Sciatic nerve (tissue), 2 donors: ENCODE measurements at regions not wholly inside any gene's neighbourhood (a gene's known extent, or its start where the extent isn't known, plus 50 kb on each side); places are given as distances from the start of the nearest gene placed in this dataset.

Source experiments
- ATAC-seq: fragments of 200-7000 bp; cut with Tn5 transposase; one replicate; pipeline ENCODE4 v1.9.1; 2020; ENCODE audit warnings: mild to moderate bottlenecking, moderate library complexity
- DNase-seq: peaks from one replicate; pipeline ENCODE4 v3.0.0-alpha.2; 2020; ENCODE audit warnings: low spot score
- intact Hi-C: fragments of 100-400 bp; cut with DNase I; formaldehyde crosslinking; loops from one replicate; pipeline ENCODE4 v1.14.2; 2022
- donor health status: DM: no; HTN: no; CAD: no.
- donor health status: DM: no; HTN: no; CAD: no.

- DNase-seq: no peak
- intact Hi-C loops: no loop called here
- ATAC-seq: no peak
Measured at GRCh38 chr1:239804266-239804665, 287.4 kb upstream of the FMN2 start.

GRCh38 chr1:239805042-239805441, 286.6 kb upstream of the FMN2 start:
- ATAC-seq (no peak), DNase-seq (no peak)
- intact Hi-C loops: no loop called here

GRCh38 chr1:239805851-239806772, 285.6 kb upstream of the FMN2 start:
- DNase-seq (no peak), ATAC-seq (no peak)
- intact Hi-C loops: no loop called here

- DNase-seq: no peak
- no peak for ATAC-seq
- intact Hi-C loops: no loop called here
Measured at GRCh38 chr1:239806897-239807296, 284.8 kb upstream of the FMN2 start.

GRCh38 chr1:239807361-239807760, 284.3 kb upstream of the FMN2 start:
- ATAC-seq (no peak), DNase-seq (no peak)
- intact Hi-C loops: no loop called here

GRCh38 chr1:239810061-239810481, 281.6 kb upstream of the FMN2 start:
- intact Hi-C loops: no loop called here
- ATAC-seq (peak; percentile 62), DNase-seq (no peak)

- DNase-seq (no peak), ATAC-seq (no peak)
- intact Hi-C loops: no loop called here
Measured at GRCh38 chr1:239811211-239811885, 280.3 kb upstream of the FMN2 start.

GRCh38 chr1:239812580-239812979, 279.1 kb upstream of the FMN2 start:
- DNase-seq: no peak
- no peak for ATAC-seq
- intact Hi-C loops: no loop called here

GRCh38 chr1:239814306-239814881, 277.3 kb upstream of the FMN2 start:
- intact Hi-C loops: no loop called here
- DNase-seq (no peak), ATAC-seq (no peak)

- no peak for ATAC-seq
- no peak for DNase-seq
- intact Hi-C loops: no loop called here
Measured at GRCh38 chr1:239815074-239815473, 276.6 kb upstream of the FMN2 start.

- intact Hi-C loops: no loop called here
Measured at GRCh38 chr1:239816081-239816782, 275.5 kb upstream of the FMN2 start.

GRCh38 chr1:239817276-239817675, 274.4 kb upstream of the FMN2 start:
- ATAC-seq (no peak), DNase-seq (no peak)
- intact Hi-C loops: no loop called here

More at GRCh38 chr1:239816081-239816782, 275.5 kb upstream of the FMN2 start:
- DNase-seq (peak; percentile 57), ATAC-seq (peak; percentile 52)

GRCh38 chr1:239817801-239818200, 273.9 kb upstream of the FMN2 start:
- no peak for ATAC-seq
- intact Hi-C loops: no loop called here
- DNase-seq: no peak

- no peak for DNase-seq
- ATAC-seq: no peak
- intact Hi-C loops: no loop called here
Measured at GRCh38 chr1:239819096-239819495, 272.6 kb upstream of the FMN2 start.

GRCh38 chr1:239819756-239820250, 271.9 kb upstream of the FMN2 start:
- DNase-seq (no peak), ATAC-seq (no peak)
- intact Hi-C loops: no loop called here

- ATAC-seq (no peak), DNase-seq (no peak)
- intact Hi-C loops: no loop called here
Measured at GRCh38 chr1:239823852-239824251, 267.8 kb upstream of the FMN2 start.

- no peak for DNase-seq
- no peak for ATAC-seq
- intact Hi-C loops: no loop called here
Measured at GRCh38 chr1:239826211-239826610, 265.5 kb upstream of the FMN2 start.

- ATAC-seq (no peak), DNase-seq (no peak)
- intact Hi-C loops: no loop called here
Measured at GRCh38 chr1:239826736-239827135, 264.9 kb upstream of the FMN2 start.

GRCh38 chr1:239829535-239829934, 262.1 kb upstream of the FMN2 start:
- no peak for ATAC-seq
- intact Hi-C loops: no loop called here
- no peak for DNase-seq
